B cell (primary cell): ENCODE measurements at regions not wholly inside any gene's neighbourhood (a gene's known extent, or its start where the extent isn't known, plus 50 kb on each side); places are given as distances from the start of the nearest gene placed in this dataset.

Experiments used
- ATAC-seq: fragments of 200-7000 bp; cut with Tn5 transposase; one replicate; pipeline ENCODE4 v1.10.0; 2021; ENCODE audit warnings: low read depth, mild to moderate bottlenecking, moderate number of reproducible peaks, moderate library complexity
- CTCF ChIA-PET: fragments of 350-600 bp; sonication (Branson Sonifier 250); formaldehyde crosslinking; loops from one replicate; lab custom pipeline; 2021; ENCODE audit warnings: antibody characterized with exemption, inconsistent platforms; lab: Charles Lee
- POLR2A ChIA-PET: fragments of 350-600 bp; sonication (Branson Sonifier 250); formaldehyde crosslinking; loops from one replicate; lab custom pipeline; 2021; ENCODE audit warnings: antibody characterized with exemption; lab: Charles Lee
- DNase-seq: peaks from one replicate; pipeline ENCODE4 v3.0.0; 2013
- H2AFZ ChIP-seq: 2 replicates; pipeline ENCODE4 v1.6.1; 2012; ENCODE audit warnings: mild to moderate bottlenecking, low read depth, low read length; ENCODE audit not compliant: insufficient read depth, poor library complexity, severe bottlenecking
- H3K27ac ChIP-seq, 2 donors: 1 replicate in 1 of 2; 2 replicates in 1 of 2; pipeline ENCODE4 v1.5.1; 2012 to 2013; ENCODE audit warnings: low read length in 2 of 2, mild to moderate bottlenecking in 2 of 2, moderate library complexity in 1 of 2
- H3K27me3 ChIP-seq, 4 experiments: fragments of 200-600 bp in 1 of 4; sonication (generic) in 1 of 4; replicated peaks in 1 of 4; 1 replicate in 2 of 4; 2 replicates in 2 of 4; pipeline versions ENCODE4 v1.6.1 to v1.7.0; 2013 to 2016; ENCODE audit warnings: low read length in 3 of 4, mild to moderate bottlenecking in 2 of 4, mixed read lengths in 1 of 4, moderate library complexity in 1 of 4; ENCODE audit not compliant: insufficient read depth in 4 of 4, control insufficient read depth in 3 of 4; ENCODE audit errors: control extremely low read depth in 1 of 4
- H3K36me3 ChIP-seq, 2 experiments: replicated peaks in 1 of 2; 1 replicate in 1 of 2; 2 replicates in 1 of 2; pipeline versions ENCODE4 v1.6.1 to v1.7.1; 2013; ENCODE audit warnings: low read length in 1 of 2; ENCODE audit not compliant: insufficient read depth in 2 of 2, control insufficient read depth in 1 of 2; ENCODE audit errors: control extremely low read depth in 1 of 2, extremely low read depth in 1 of 2
- H3K4me1 ChIP-seq, 2 donors: fragments of 200-600 bp in 1 of 2; sonication (generic) in 1 of 2; 1 replicate in 1 of 2; 2 replicates in 1 of 2; pipeline versions ENCODE4 v1.5.1 to v1.6.1; 2013 to 2017; ENCODE audit warnings: low read length in 2 of 2; ENCODE audit not compliant: control insufficient read depth in 2 of 2, insufficient read depth in 2 of 2
- H3K4me2 ChIP-seq: replicated peaks from 2 replicates; pipeline ENCODE3; 2012; ENCODE audit warnings: mild to moderate bottlenecking, low read depth, low read length; ENCODE audit not compliant: poor library complexity, severe bottlenecking
- H3K4me3 ChIP-seq, 5 experiments: fragments of 200-600 bp in 1 of 5; sonication (generic) in 1 of 5; 1 replicate in 3 of 5; 2 replicates in 2 of 5; pipeline versions ENCODE4 v1.5.1 to v1.7.0; 2011 to 2016; ENCODE audit warnings: low read length in 4 of 5, mild to moderate bottlenecking in 4 of 5, low read depth in 2 of 5, control low read depth in 1 of 5, moderate library complexity in 1 of 5; ENCODE audit not compliant: insufficient read depth in 1 of 5; ENCODE audit errors: control extremely low read depth in 1 of 5, extremely low read depth in 1 of 5
- H3K79me2 ChIP-seq: fragments of 200-600 bp; sonication (generic); one replicate; pipeline ENCODE4 v1.6.0; 2016; ENCODE audit warnings: low read length; ENCODE audit not compliant: control insufficient read depth, insufficient read depth
- H3K9ac ChIP-seq: fragments of 200-600 bp; sonication (generic); 2 replicates; pipeline ENCODE4 v1.6.1; 2017; ENCODE audit warnings: mild to moderate bottlenecking, low read length, moderate library complexity
- H3K9me3 ChIP-seq, 3 donors: one replicate each; pipeline versions ENCODE4 v1.6.1 to v1.7.1; 2013; ENCODE audit warnings: low read length in 2 of 3; ENCODE audit not compliant: control insufficient read depth in 2 of 3, insufficient read depth in 1 of 3; ENCODE audit errors: control extremely low read depth in 1 of 3
- H4K20me1 ChIP-seq: 2 replicates; pipeline ENCODE4 v1.6.0; 2012; ENCODE audit warnings: mild to moderate bottlenecking, low read length; ENCODE audit not compliant: insufficient read depth, control insufficient read depth, poor library complexity, severe bottlenecking
- H3K27ac Mint-ChIP-seq: one replicate; pipeline ENCODE4 v1.8.0; 2021; ENCODE audit warnings: mixed read lengths
- H3K27me3 Mint-ChIP-seq: one replicate; pipeline ENCODE4 v1.8.0; 2021; ENCODE audit warnings: mixed read lengths
- H3K4me1 Mint-ChIP-seq: one replicate; pipeline ENCODE4 v1.8.0; 2021; ENCODE audit warnings: mixed read lengths
- H3K4me3 Mint-ChIP-seq: one replicate; pipeline ENCODE4 v1.8.0; 2021; ENCODE audit warnings: mixed read lengths
- H3K9me3 Mint-ChIP-seq: one replicate; pipeline ENCODE4 v1.8.0; 2022; ENCODE audit warnings: mixed read lengths; ENCODE audit not compliant: insufficient read depth
- EZH2 ChIP-seq: IDR thresholded peaks from 2 replicates; pipeline ENCODE4 v1.6.1; 2012; ENCODE audit warnings: borderline replicate concordance, low read depth, mild to moderate bottlenecking, moderate library complexity, low read length; ENCODE audit not compliant: insufficient read depth, poor library complexity, severe bottlenecking
- WGBS: methylation state at CpG from one replicate; pipeline ENCODE4 v1.1.5; 2013; ENCODE audit warnings: missing lambda C conversion rate; ENCODE audit not compliant: insufficient coverage; 5-methylcytosine and 5-hydroxymethylcytosine counted together
- intact Hi-C: fragments of 100-400 bp; cut with micrococcal nuclease; formaldehyde crosslinking; loops from one replicate; pipeline ENCODE4 v1.10.0; 2022
- TF ChIP-seq, protein P1 (sequence below): fragments of 200-600 bp; IDR thresholded peaks from one replicate; pipeline ENCODE4 v1.8.0; 2022; ENCODE audit warnings: antibody characterized with exemption, mild to moderate bottlenecking

DNA sequence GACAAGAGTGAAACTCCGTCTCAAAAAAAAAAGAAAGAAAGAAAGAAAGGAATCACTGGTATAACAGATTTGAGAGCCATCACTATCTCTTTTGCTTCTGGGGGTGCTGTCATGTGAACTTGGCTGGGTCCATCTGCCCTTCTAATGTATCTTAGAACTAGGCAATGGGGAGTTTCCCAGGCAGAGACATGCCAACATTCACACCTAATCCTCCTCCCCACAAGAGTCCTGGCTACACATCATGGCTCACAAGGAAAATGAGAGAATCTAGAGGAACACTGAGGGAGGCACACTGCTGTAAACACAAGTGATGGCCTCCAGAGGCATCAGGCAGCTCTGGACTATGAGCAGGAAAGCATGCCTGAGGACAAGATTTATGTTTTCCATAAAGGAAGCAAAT, 67.8 kb upstream of the PPP2R3A start:
- Histone ChIP-seq H3K79me2 (no peaks in the 10 kb centered on the region), H3K36me3 (no peaks in the 10 kb centered on the region), H3K4me2 (no peak overlapping the region), H3K9ac (no peak overlapping the region), H3K4me1 (no peaks in the 10 kb centered on the region), H2AFZ (no peak overlapping the region), H3K27me3 (no peaks in the 10 kb centered on the region), H3K9me3 (no peaks in the 10 kb centered on the region), H3K27ac (no peak overlapping the region), H3K4me3 (no peak overlapping the region), H4K20me1 (no peaks in the 10 kb centered on the region)
- intact Hi-C loops, result no loop called here
- ATAC-seq (no peak), DNase-seq (no peak)
- ChIA-PET CTCF (interaction anchor here (1.1 to 2.2 kb wide), 2 partner anchors 12 to 1103 kb away, joined by 3 to 8 read pairs; partner anchors contain the start of gene EPHB1), POLR2A (no interaction called here)
- Mint-ChIP-seq H3K27me3 (peaks cover 7% of the 10 kb centered on the region), H3K9me3 (no peaks in the 10 kb centered on the region), H3K4me1 (no peaks in the 10 kb centered on the region), H3K27ac (no peak overlapping the region), H3K4me3 (no peak overlapping the region)
- no CpG with 5 or more reads among the region's 1 CpG for WGBS
- no peak for TF ChIP-seq EZH2
- TF ChIP-seq, protein P1, sequence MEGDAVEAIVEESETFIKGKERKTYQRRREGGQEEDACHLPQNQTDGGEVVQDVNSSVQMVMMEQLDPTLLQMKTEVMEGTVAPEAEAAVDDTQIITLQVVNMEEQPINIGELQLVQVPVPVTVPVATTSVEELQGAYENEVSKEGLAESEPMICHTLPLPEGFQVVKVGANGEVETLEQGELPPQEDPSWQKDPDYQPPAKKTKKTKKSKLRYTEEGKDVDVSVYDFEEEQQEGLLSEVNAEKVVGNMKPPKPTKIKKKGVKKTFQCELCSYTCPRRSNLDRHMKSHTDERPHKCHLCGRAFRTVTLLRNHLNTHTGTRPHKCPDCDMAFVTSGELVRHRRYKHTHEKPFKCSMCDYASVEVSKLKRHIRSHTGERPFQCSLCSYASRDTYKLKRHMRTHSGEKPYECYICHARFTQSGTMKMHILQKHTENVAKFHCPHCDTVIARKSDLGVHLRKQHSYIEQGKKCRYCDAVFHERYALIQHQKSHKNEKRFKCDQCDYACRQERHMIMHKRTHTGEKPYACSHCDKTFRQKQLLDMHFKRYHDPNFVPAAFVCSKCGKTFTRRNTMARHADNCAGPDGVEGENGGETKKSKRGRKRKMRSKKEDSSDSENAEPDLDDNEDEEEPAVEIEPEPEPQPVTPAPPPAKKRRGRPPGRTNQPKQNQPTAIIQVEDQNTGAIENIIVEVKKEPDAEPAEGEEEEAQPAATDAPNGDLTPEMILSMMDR, result no peak

DNA sequence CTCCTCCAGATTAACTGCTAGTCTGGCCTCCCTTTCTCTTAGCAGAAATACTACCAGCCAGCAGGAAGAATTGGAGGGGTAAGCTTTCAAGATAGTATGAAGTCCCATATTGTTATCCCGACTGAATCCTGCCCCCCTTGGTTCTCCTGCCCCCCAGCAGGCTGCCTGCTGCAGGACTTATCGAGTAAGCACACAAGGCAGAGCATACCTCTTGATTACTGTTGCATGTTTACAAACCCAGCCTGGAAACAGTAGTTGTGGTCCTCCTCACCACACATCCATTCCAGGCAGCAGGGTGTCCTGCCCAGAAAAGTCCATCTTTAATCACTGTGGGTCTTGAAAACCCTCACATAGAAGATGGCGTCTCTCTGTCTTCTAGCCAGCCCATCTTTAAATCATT, 66.8 kb upstream of the PPP2R3A start:
- ATAC-seq (no peak), DNase-seq (no peak)
- no peaks in the 10 kb centered on the region for H3K27me3 ChIP-seq
- CTCF ChIA-PET, result no interaction called here
- H3K27ac ChIP-seq, result no peak overlapping the region
- H4K20me1 ChIP-seq, result no peaks in the 10 kb centered on the region
- H3K36me3 ChIP-seq, result no peaks in the 10 kb centered on the region
- intact Hi-C loops, result no loop called here
- no peak overlapping the region for H3K27ac Mint-ChIP-seq
- H3K4me2 ChIP-seq, result no peak overlapping the region
- no peaks in the 10 kb centered on the region for H3K4me1 Mint-ChIP-seq
- no peak overlapping the region for H3K4me3 ChIP-seq
- POLR2A ChIA-PET, result no interaction called here
- no peak overlapping the region for H3K4me3 Mint-ChIP-seq
- H3K27me3 Mint-ChIP-seq, result peaks cover 7% of the 10 kb centered on the region
- H3K9me3 Mint-ChIP-seq, result no peaks in the 10 kb centered on the region
- H3K79me2 ChIP-seq, result no peaks in the 10 kb centered on the region
- H3K4me1 ChIP-seq, result no peaks in the 10 kb centered on the region
- TF ChIP-seq, protein P1, result no peak
- no peak for TF ChIP-seq EZH2
- no peaks in the 10 kb centered on the region for H3K9me3 ChIP-seq
- 88% methylated on average over 1 of the region's 3 CpGs for WGBS
- no peak overlapping the region for H3K9ac ChIP-seq
- H2AFZ ChIP-seq, result no peak overlapping the region
